NCI-H1930 (cell line): ENCODE measurements at regions not wholly inside any gene's neighbourhood (a gene's known extent, or its start where the extent isn't known, plus 50 kb on each side); places are given as distances from the start of the nearest gene placed in this dataset.
"Not testable (repeated sequence)": the region's sequence is repeated elsewhere in the genome, so short reads cannot be mapped to it uniquely, and the experiment has no call there.

ENCODE experiments used
- DNase-seq, 2 experiments: peaks; one replicate each; lab custom pipeline; 2025; lab: John Stamatoyannopoulos, UW

GRCh38 chr1:9441451-9442133 is 97.7 kb upstream of the SLC25A33 start:
- DNase-seq: no peak

DNA sequence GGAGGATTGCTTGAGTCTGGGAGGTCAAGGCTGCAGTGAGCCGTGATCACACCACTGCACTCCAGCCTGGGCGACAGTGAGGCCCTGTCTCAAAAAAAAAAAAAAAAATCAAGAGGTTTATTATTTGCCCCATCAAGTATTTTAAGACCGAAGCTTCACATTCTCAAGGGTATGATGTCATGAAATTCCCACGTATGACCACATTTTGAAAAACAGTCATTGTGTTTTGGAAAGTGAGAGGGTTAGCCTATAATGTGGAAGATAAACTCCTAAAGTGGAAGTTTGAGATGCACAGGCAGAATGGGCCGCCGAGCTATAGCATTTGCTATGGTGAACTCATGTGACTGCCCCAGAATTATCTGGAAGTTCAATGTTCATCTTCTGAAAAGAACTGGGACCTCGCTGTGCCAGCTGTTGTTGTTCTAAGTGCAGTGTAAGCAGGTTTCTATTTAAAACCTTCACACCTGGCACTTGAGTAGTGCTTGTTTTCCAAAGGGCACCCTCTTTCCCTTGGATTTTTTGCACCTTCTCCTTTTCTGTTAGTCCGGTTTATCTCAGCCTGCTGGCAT is 96.9 kb upstream of the SLC25A33 start:
- no peak for DNase-seq

DNA sequence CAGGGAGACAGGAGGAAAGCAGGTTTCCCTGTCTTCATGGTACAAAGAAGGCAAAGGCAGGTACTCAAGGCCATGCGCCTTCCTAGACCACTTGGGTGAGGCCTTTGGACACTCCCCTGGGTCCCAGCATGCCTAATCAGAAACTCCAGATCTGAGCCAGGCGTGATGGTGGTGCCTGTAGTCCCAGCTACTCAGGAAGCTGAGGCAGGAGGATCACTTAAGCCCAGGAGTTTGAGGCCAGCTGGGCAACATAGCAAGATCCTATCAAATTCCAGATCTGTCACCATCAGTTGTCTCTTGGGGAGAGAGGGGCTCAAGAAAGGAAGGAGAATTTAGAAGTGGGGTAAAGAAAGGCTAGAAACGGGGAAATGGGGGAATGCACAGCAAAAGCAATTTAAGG is 96.3 kb upstream of the SLC25A33 start:
- DNase-seq: no peak

- no peak for DNase-seq
These were observed 95.3 kb upstream of the SLC25A33 start for GRCh38 chr1:9443913-9444445.

- DNase-seq: no peak
These were observed 94.7 kb upstream of the SLC25A33 start for GRCh38 chr1:9444532-9444931.

DNA sequence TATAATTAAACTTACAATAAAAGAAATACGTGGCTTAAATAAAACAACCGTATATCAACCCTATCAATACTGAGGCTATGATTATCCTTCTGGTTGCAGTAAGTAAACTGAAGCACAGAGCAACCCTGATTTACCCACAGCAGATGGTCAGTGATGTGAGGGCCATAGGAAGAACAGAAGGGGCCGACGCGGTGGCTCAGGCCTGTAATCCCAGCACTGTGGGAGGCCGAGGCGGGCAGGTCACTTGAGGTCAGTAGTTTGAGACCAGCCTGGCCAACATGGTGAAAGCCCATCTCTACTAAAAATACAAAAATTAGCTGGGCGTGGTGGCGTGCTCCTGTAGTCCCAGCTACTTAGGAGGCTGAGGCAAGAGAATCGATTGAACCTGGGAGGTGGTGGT is 94.2 kb upstream of the SLC25A33 start:
- not testable (repeated sequence) for DNase-seq

DNA sequence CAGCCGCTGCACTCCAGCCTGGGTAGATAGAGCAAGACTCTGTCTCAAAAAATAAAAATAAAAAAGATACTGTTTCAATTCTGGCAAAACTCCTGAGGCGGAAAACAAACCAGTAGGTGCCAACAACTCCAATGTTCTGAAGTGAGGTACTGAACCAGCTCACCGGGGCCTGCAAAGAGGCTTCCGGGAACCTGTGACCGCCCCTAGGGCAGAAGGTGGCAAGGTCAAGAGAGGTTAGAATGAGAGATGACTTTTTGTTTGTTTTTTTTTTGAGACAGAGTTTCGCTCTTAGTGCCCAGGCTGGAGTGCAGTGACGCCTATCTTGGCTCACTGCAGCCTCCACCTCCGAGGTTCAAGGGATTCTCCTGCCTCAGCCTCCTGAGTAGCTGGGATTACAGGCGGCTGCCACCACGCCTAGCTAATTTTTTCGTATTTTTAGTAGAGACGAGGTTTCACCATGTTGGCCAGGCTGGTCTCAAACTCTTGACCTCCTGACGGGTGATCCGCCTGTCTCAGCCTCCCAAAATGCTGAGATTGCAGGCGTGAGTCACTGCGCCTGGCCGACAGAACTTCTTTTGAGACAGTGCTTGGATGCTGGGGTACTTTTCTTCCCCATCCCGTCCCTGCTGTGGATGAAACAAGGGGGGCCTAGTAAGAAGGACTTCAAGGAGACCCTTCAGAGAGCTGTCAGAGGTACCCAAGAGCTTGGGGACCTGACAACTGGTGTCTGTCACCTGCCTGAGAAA is 91.9 kb upstream of the SLC25A33 start:
- DNase-seq: no peak

DNA sequence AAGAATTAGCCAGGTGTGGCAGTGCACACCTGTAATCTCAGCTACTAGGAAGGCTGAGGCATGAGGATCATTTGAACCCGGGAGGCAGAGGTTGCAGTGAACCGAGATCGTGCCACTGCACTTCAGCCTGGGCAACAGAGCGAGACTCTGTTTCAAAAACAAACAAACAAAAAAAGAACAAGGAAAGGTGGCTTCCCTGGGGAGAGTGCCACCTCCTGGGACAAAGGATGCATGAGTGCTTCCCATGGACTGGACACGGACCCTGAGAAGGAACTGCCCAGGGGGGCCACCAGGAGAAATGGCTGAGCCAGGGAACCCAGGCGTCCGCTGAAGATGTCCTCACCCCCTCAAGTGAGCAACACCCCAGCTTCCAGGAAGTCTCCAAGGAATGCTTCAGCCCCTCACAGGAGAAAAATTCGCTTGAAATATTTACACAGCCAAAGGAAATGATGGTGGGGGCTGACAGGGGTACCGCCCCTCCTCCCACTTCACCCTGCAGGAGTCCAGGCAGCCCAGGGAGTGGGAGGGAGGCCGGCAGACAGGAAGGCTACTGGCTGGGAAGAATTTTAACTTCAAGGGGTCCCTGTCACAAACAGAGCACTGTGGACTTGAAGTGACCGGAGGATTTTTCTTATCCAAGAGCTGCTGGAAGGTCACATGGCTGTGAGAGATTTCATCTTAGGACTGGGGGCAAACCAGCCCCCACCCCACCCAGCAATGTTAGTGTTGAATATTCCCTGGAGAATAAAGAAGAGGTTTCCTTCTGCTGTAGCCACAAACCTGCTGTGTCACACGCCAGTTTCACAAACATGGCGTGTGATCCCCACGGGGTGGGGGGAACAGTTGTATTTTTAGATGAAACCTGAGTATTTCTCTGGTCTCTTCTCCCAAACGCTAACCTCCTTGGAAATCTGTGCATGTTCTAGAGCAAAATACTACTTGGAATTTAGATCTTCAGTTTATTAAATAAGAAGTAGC is 90.8 kb upstream of the SLC25A33 start:
- DNase-seq: no peak

- no peak for DNase-seq
These were observed 90.1 kb upstream of the SLC25A33 start for GRCh38 chr1:9449110-9449627.

GRCh38 chr1:9449976-9450696 is 89.1 kb upstream of the SLC25A33 start:
- no peak for DNase-seq

GRCh38 chr1:9451081-9451480 is 88.2 kb upstream of the SLC25A33 start:
- no peak for DNase-seq

GRCh38 chr1:9452516-9453140 is 86.6 kb upstream of the SLC25A33 start:
- DNase-seq: no peak

DNA sequence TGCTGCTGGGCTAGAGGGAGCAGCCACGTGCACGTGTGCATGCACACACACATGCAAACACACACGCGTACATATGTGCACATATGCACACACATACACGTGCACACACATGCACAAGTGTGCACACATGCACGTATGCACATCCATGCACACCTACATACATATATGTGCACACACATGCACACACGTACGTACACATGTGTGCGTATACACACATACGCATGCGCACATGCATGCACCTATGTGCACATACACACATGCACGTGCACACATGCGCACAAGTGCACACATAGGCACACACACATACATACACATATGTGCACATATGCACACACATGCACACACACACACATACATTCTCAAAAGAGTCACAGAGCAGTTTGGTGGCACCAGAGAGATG is 85.9 kb upstream of the SLC25A33 start:
- DNase-seq: no peak

DNA sequence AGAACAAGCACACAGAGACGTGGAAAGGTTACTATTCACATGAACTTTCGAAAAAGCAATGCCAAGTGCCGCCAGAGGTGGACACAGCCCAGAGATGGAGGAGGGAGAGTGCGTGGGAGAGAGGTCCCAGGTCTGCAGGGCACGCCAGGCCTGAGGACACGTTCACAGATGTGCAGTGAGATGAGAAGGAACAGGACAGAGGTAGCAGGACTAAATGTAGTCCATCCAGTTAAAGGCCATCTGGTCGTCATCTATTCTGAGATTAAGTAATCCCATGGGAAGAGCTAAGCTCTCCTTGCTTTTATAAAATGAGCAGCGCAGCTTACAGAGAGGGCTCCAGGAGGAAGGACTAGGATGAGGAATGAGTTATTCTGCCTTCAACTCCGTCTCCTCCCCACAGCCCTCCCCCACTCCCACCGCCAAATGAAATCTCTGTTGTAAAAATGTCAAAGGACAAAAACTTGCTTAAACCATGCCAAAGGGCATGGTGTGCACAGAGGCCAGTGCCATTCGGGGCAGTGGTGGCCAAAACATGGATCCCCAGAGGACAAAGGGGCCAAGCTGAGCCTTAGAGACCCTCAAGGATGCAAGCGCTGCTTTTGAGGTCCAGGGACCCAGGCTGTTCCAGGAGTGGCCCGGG is 85.4 kb upstream of the SLC25A33 start:
- DNase-seq: no peak

DNA sequence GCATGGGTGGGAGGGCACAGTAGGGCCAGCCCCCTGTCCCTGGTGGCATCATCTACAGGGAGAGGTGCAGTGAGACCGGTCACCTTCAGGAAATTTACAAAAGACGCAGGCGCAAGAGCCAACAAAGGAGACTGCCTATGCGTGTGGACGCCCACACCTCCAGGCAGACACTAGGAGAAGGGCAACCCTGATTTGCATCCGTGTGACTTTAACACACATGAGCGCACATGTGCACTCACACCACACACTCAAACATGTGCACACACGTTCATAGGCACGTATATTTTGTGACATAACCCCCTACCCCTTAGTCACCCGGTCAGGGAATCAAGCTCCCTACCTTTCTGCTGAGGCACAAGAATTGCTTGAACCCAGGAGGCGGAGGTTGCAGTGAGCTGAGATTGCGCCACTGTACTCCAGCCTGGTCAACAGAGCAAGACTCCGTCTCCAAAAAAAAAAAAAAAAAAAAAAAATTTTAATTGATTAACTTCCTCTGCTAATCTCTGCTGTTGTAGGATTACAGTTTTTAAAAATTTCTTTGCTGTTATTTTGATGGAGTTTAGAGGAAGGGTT is 84.7 kb upstream of the SLC25A33 start:
- DNase-seq: no peak

- peak in 1 of 2 experiments; percentile 31 for DNase-seq
These were observed 83.6 kb upstream of the SLC25A33 start for GRCh38 chr1:9455487-9456234.

DNA sequence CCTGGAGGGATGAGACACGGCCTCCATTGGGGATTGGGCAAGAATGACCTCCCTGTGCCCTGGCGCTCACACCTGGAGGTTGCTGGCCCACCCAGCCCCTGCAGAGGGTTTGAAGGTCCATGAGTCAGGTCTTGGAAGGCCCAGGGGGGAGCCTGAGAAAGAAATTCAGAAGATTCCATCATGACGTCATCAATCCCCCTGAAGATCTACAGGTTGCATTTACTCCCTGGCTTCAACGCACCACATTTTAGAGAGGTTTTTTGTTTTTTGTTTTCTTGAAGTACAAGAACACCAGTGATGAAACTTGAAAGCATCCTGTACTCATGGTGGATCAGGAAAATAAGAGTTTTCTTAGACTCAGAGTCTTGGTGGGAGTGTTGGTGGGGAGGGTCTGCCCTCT is 82.4 kb upstream of the SLC25A33 start:
- no peak for DNase-seq

DNA sequence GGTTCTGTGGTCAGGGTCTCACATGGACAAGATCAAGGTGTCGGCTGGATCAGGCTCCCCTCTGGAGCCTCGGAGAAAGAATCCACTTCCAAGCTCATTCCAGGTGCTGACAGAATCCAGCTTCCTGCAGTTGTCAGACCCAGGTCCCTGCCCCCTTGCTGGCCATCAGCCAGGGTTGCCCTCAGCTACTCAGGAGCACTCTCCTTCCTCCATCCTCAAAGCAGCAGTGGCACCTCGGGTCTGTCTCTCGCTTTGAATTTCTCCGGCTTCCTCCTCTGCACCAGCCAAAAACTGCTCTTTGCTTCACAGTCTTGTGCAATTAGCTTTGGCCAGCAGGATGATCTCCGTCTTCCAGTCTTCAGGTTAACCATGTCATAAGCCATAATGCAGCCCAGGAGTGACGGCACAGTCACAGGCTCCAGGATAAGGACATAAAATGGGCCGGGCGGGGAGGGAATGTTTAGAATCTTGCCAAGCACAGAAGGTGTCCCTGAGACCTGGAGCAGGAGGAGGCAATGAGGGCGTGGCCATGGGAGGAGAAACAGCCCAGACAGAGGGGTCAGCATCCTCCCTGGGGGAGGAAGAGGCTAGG is 79.4 kb upstream of the SLC25A33 start:
- DNase-seq: no peak

DNA sequence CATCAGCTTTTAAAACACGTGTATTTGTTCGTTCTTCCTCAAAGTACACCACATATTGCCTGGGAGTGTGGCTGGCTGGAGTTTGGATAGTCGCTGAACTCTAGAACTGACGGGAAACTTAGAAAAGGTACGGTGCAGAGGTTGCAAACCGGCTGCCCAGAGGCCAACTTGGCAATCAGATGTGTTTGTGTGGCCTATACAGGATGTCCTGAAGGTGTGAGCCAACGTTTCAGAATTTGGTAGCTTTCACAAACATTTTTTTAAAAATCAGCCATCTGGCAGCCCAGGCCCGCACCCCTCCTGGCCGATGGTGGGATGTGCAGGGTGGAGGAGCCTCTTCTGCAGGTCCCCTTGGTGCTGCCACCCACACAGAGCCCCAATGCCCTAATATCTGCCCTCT is 73.6 kb upstream of the SLC25A33 start:
- DNase-seq: no peak
